NCI-H446 treated with DMSO at 0.1 percent for 48 hours (cell line): ENCODE measurements at regions not wholly inside any gene's neighbourhood (a gene's known extent, or its start where the extent isn't known, plus 50 kb on each side); places are given as distances from the start of the nearest gene placed in this dataset.

Source experiments
- DNase-seq: peaks from one replicate; lab custom pipeline; 2025; lab: John Stamatoyannopoulos, UW

- DNase-seq = no peak
Measured at GRCh38 chr19:28218728-28219127, 994.2 kb downstream of the UQCRFS1 start.

- DNase-seq = no peak
Measured at GRCh38 chr19:28217022-28217421, 995.9 kb downstream of the UQCRFS1 start.

- no peak for DNase-seq
Measured at GRCh38 chr19:28213470-28214082, 999.4 kb downstream of the UQCRFS1 start.

- DNase-seq = no peak
Measured at GRCh38 chr19:28210886-28211285, 1002.1 kb downstream of the UQCRFS1 start.

GRCh38 chr19:28208745-28209144 lies 1004.2 kb downstream of the UQCRFS1 start:
- DNase-seq = no peak

- DNase-seq = no peak
Measured at GRCh38 chr19:28207244-28207643, 1005.7 kb downstream of the UQCRFS1 start.

GRCh38 chr19:28201462-28201943 lies 1011.4 kb downstream of the UQCRFS1 start:
- no peak for DNase-seq

GRCh38 chr19:28199323-28199722 lies 1013.6 kb downstream of the UQCRFS1 start:
- DNase-seq = no peak

- DNase-seq = no peak
Measured at GRCh38 chr19:28196961-28197360, 1016.0 kb downstream of the UQCRFS1 start.

GRCh38 chr19:28196101-28196500 lies 1016.9 kb downstream of the UQCRFS1 start:
- DNase-seq = no peak

- DNase-seq = no peak
Measured at GRCh38 chr19:28185646-28186045, 1027.3 kb downstream of the UQCRFS1 start.

GRCh38 chr19:28184997-28185396 lies 1028.0 kb downstream of the UQCRFS1 start:
- no peak for DNase-seq

GRCh38 chr19:28176193-28176592 lies 1036.8 kb downstream of the UQCRFS1 start:
- DNase-seq = no peak

- no peak for DNase-seq
Measured at GRCh38 chr19:28171983-28172382, 1041.0 kb downstream of the UQCRFS1 start.

GRCh38 chr19:28170066-28170465 lies 1042.9 kb downstream of the UQCRFS1 start:
- no peak for DNase-seq

GRCh38 chr19:28169168-28169887 lies 1043.6 kb downstream of the UQCRFS1 start:
- no peak for DNase-seq

GRCh38 chr19:28168557-28168956 lies 1044.4 kb downstream of the UQCRFS1 start:
- DNase-seq = no peak

- no peak for DNase-seq
Measured at GRCh38 chr19:28166025-28166424, 1046.9 kb downstream of the UQCRFS1 start.

GRCh38 chr19:28164214-28164613 lies 1048.7 kb downstream of the UQCRFS1 start:
- DNase-seq = no peak

GRCh38 chr19:28159065-28159464 lies 1053.9 kb downstream of the UQCRFS1 start:
- DNase-seq = no peak

GRCh38 chr19:28155265-28155664 lies 1057.7 kb downstream of the UQCRFS1 start:
- DNase-seq = no peak

- DNase-seq = no peak
Measured at GRCh38 chr19:28154077-28154476, 1058.9 kb downstream of the UQCRFS1 start.

GRCh38 chr19:28153123-28153522 lies 1059.8 kb downstream of the UQCRFS1 start:
- DNase-seq = no peak

- no peak for DNase-seq
Measured at GRCh38 chr19:28152195-28152594, 1060.8 kb downstream of the UQCRFS1 start.
